Stimulated activated naive CD8-positive, alpha-beta T cell treated with anti-CD3 and anti-CD28 coated beads, Interleukin-15, Interleukin-2, amounts not matched to agents 100 U/mL and 50 U/mL, for 24 hours (primary cell): ENCODE measurements at regions not wholly inside any gene's neighbourhood (a gene's known extent, or its start where the extent isn't known, plus 50 kb on each side); places are given as distances from the start of the nearest gene placed in this dataset.
"Not testable (repeated sequence)": the region's sequence is repeated elsewhere in the genome, so short reads cannot be mapped to it uniquely, and the experiment has no call there.

ENCODE experiments used
- ATAC-seq: fragments of 150-1000 bp; cut with Tn5 transposase; one replicate; pipeline ENCODE4 v1.10.0; 2021
- DNase-seq: peaks from one replicate; pipeline ENCODE4 v3.0.0; 2021

GRCh38 chr11:23143022-23143421, 282.7 kb upstream of the CCDC179 start:
- no peak for ATAC-seq

DNA sequence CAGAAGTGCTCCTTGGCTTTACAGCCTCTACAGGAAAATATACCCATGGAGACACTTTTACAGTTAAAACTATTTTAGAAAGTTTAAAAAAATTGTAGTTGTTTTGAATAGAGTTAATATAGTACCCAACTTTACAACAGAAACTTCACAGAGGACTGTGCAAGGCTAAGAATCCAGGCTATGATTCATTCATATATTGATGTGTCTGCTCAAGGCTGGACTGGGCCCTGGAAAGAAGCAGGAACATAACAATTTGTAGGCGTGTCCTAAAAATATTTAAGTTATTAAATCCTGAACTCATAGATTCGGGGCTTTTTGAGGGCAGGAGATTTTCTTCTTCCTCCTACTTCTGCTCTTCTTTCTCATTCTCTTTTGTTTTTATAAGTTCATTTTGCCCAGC, 291.5 kb upstream of the CCDC179 start:
- ATAC-seq = no peak
- DNase-seq = no peak

More at GRCh38 chr11:23143022-23143421, 282.7 kb upstream of the CCDC179 start:
- no peak for DNase-seq

DNA sequence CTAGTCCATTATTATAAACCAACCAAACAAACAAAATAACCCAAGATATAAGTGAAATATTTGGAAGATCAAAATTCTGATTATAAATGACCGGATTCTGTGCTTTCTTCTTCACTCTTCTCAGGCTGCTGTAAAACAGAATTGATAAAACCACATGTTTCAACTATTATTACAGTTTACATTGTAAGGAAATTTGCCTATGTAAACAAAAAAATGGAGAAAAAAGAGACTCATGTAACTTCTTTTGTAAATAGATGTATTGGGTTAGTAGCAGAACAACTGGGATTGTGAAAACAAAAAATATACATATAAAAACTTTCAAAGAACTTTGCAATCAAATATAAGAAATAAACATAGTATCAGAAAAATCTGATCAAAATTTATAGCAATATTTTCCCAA, 295.2 kb upstream of the CCDC179 start:
- ATAC-seq (no peak), DNase-seq (no peak)

- no peak for ATAC-seq
- no peak for DNase-seq
These were observed 303.7 kb upstream of the CCDC179 start for GRCh38 chr11:23164022-23164421.

DNA sequence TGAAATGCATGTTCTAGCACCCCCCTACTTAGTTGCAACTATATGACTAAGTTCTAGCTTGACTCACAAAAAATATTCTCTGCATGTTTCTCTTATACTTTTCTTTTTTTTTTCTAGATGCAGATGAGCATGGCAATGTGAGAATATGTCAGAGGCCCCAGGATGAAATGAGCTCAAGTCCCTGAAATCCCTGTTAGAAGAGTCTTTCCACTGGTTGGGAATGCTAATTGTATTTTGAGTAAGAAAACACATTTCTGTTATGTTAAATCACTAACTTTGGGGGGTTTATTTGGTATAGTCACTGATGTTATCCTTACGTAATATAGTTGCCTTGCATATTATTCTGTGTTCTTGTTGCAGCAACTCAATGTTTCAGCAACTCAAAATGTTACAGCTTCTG, 306.1 kb upstream of the CCDC179 start:
- DNase-seq = no peak
- no peak for ATAC-seq

GRCh38 chr11:23179609-23180008, 319.3 kb upstream of the CCDC179 start:
- ATAC-seq (no peak), DNase-seq (no peak)

DNA sequence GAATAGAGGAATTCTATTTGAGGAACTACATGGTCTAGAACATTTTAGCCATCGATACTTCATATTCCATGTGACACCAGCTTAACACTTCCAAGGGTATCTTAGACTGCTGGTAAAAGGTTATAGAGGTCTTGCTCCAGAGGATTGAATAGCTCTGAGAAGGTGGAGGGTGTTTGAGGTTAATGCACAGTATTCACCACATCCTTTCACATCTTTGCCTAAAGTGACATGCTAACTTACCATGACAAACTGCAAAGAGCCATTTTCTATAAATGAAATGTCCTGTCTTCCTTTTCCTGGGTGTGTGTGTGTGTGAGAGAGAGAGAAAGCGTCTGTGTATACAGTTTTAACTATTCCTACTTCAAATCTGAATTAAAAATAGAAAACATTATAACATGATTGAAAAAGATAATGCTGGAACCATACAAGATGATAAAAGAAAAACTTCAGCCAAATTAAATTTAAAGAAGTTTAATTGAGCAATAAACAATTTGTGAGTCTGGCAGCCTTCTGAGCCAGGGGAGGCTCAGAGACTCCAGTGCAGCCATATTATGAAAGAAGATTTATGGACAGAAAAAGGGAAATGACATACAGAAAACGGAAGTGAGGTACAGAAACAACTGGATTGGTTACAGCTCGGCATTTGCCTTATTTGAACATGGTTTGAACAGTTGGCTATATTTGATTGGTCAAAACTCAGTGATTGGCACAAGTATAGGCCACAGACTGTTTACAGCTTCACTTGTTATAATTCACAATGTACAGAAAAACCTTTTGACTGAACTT, 320.9 kb upstream of the CCDC179 start:
- no peak for ATAC-seq
- DNase-seq = no peak

GRCh38 chr11:23192256-23192655, 332.0 kb upstream of the CCDC179 start:
- ATAC-seq = no peak
- DNase-seq = no peak

GRCh38 chr11:23201936-23202522, 341.8 kb upstream of the CCDC179 start:
- DNase-seq = no peak
- no peak for ATAC-seq

DNA sequence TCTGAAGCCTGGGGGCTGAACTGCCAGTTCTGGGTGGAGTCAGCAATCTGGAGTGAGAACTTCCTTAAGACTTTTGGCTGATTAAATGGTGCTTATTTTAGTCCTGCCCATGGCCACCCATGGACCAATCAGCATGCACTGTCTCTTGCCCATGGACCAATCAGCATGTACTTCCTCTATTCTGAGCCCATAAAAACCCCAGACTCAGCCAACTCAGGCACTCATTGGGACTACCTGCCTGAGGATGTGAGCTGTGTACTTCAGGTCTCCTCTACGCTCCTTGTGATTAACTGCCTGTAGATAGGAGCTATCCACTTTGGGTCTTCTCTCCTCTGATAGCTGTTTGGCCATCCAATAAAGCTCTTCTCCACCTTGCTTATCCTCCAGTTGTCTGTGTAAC, 342.3 kb upstream of the CCDC179 start:
- no peak for DNase-seq
- ATAC-seq = no peak

DNA sequence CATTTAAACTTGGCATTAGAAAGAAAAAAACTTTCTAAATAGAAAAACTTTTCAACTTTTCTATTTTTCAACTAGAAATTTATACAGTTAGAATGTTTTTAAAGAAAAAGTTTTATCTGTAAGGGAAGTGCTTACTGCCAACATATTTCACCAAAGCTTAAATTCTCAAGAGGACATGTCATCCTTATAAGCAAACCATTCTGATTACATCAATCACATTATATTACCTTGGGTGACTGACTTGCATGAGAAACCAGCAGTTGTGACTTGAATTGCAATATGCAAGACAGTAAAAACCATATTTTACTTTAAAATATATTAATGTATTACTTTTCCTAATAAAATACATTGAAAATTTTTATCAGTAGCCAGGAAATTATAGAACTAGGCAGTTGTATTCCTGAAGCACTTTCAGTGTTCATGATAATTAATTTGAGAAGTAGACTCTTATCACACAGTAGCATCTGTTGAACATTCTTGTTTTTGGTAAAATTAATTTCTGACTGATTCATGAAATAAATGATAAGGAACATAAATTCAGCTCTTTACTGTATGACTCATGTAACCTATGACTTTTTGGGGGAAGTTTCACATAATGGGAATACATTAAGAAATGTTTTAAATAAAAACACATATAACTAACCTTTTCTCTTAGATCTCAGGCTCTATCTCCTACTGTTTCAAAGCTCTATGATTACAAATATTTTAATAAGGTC, 345.0 kb upstream of the CCDC179 start:
- DNase-seq = no peak
- ATAC-seq = no peak

DNA sequence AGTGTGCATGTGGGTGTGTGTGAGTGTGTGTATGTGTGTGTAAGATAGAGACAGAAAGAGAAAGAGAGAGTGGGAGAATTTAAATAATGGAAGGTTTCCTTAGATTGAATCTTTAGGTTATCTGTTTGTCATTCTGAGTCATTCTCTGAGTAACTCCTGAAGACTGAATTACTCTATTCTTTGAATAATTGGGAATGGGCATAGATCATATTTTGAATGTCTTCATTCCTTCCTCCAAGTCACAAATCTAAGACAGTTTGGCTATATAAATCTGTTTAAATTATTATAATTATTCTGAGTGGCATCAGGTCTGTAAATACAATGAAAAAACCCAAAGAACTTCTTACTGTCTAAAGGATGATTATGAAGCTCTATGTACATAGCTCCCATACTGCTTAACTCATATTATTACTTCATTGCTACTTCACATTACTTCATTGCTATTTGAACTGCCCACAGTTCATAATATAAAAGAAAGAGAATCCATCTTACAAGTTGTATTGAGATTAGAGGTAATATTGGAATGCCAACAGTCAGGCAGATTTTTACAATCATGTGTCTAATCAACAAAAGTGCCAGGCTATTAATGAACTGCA, 346.6 kb upstream of the CCDC179 start:
- DNase-seq (no peak), ATAC-seq (no peak)

DNA sequence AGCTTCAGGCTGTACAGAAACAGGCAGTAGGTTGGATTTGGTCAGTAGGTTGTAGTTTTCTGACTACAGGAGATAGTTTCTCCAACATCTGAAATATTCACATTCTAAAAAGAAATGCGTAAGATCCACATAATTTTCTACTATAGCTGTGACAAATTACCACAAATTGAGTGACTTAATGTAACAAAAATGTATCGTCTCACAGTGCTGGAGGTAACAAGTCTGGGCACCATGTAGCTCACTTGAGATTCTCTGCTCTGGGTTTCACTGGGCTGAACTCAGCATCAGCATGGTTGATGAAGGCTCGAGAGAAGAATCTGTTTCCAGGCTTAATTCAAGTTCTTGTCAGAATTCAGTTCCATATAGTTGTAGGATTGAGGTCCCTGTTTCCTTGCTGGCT, 350.9 kb upstream of the CCDC179 start:
- no peak for ATAC-seq
- DNase-seq = no peak

GRCh38 chr11:23212807-23213206, 352.5 kb upstream of the CCDC179 start:
- DNase-seq = no peak
- no peak for ATAC-seq

- ATAC-seq (no peak), DNase-seq (no peak)
These were observed 356.8 kb upstream of the CCDC179 start for GRCh38 chr11:23217072-23217471.

DNA sequence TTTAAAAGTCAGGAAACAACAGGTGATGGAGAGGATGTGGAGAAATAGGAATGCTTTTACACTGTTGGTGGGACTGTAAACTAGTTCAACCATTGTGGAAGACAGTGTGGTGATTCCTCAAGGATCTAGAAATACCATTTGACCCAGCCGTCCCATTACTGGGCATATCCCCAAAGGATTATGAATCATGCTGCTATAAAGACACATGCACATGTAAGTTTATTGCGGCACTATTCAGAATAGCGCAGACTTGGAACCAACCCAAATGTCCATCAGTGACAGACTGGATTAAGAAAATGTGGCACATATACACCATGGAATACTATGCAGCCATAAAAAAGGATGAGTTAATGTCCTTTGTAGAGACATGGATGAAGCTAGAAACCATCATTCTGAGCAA, 359.8 kb upstream of the CCDC179 start:
- not testable (repeated sequence) for DNase-seq, ATAC-seq

DNA sequence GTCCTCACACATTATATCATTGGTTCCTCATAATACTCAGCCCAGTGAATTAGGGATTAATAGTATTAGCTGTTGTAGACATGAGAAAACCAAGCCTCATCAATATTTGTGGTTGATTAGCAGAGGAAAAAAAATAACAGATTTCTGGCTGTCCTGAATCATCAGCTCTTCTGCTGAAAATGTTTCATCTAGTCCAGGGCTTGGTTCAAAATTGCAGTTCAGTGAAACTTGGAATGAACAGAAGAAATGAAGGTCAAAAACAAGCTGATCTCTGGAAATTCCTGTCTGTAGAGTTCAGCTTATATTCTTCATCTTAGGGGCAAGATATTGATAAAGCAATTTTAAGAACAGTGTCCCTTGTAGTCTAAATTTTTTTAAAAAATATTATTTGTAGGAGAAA, 361.1 kb upstream of the CCDC179 start:
- DNase-seq (no peak), ATAC-seq (no peak)

GRCh38 chr11:23226331-23227077, 366.2 kb upstream of the CCDC179 start:
- ATAC-seq = no peak
- no peak for DNase-seq

DNA sequence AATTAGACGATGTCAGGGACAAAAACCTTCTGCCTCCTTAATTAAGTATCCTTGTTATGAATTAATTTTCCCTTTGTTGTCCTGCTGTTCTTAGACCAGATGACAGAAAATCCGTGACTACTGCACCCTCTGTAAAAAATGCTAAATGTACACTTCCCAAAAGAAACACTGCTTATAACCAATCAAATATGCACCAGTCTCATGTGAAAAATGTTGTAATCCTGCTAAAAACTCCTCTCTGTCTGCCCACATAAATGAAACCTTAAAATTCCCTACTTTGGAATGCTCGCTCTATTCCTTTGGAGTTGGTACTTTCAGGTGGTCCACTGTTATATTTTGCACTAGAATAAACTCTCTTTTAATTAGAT, 366.8 kb upstream of the CCDC179 start:
- ATAC-seq = no peak
- no peak for DNase-seq

DNA sequence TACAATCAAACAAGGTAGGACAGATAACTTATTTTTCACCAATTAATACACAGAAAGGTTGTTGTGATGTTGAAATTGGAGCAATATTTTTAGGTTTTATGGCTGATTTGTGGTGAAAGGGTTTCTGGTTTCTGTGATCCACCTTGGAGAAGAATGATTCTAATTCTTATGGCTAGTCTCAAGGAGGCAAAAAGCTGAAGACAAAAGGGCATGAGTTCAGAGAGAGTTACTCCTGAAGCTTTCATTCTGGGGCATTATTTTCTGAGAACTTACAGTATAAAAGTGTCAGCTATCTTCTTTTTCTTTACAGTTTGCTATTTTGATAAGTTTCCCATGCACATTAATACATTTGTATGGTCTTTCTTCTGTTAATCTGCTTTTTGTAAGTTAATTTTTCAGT, 372.4 kb upstream of the CCDC179 start:
- DNase-seq = no peak
- no peak for ATAC-seq

DNA sequence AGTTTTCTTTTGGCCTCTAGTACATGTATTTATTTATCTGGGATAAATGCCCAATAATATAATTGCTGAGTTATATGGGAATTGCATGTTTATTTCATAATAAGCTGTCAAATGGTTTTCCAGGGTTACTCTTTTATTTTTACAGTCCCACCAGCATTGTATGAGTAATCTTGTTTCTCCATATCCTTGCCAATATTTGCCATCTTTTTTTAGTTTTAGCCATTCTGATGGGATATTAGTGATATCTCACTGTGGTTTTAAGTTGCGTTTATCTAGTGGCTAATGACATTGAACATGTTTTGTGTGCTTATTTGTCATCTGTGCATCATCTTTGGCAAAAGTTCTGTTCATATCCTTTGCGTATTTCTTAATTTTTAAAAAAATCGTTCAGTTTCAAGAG, 372.8 kb upstream of the CCDC179 start:
- ATAC-seq (no peak), DNase-seq (no peak)

DNA sequence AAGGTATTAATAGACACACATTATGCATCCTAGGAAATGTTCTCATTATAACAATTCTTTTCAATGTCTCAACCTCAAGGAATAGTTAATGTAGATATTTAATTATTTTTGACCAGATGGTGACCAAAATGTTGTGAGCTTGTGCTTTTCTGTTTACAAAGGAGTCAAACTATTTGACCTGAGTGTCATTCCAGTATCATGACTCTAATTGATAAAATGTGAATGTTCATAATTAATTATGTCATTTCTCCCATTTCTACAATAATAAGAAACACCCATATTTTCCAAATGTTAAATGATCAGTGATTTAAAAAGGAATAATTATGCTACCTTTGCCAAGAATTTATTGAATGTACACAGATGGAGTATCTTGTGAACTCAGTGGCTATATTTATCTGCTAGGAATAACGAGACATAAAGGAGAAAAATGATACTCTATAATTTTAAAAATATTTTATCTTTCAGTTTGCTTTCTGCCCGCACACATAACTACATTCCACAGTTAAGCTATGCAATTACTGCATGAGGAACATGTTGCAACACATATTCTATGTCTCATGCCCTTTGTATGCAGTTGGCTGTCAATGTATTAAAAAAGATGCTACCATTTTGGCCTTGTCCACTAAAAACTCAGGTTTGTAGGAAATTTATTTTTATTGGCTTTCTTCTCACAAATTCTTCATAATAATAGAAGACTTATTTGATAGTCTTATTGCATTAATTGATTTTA, 376.7 kb upstream of the CCDC179 start:
- DNase-seq (no peak), ATAC-seq (no peak)
